Endothelial cell of umbilical vein (primary cell): ENCODE measurements at regions not wholly inside any gene's neighbourhood (a gene's known extent, or its start where the extent isn't known, plus 50 kb on each side); places are given as distances from the start of the nearest gene placed in this dataset.

Source experiments
- BruUV-seq: library from RNA; stranded (reverse); fragments of 400-500 nt; replicated peaks from 2 replicates; lab custom pipeline; 2021; lab: Mats Ljungman, UMichigan
- CTCF ChIA-PET: fragments of 300-600, 350-600 bp; sonication (Branson Sonifier 250); formaldehyde crosslinking; loops from one replicate; lab custom pipeline; 2021; ENCODE audit warnings: antibody characterized with exemption, inconsistent platforms; lab: Charles Lee
- POLR2A ChIA-PET: fragments of 300-600, 350-600 bp; sonication (Branson Sonifier 250); formaldehyde crosslinking; loops from one replicate; lab custom pipeline; 2021; ENCODE audit warnings: antibody characterized with exemption, inconsistent platforms; lab: Charles Lee
- DNase-seq: peaks from one replicate; pipeline ENCODE4 v3.0.0-alpha.2; 2011; ENCODE audit warnings: low read depth, low spot score
- FAIRE-seq: peaks from 2 replicates; lab custom pipeline; 2011; peaks lifted over from hg19 to GRCh38; lab: Jason Lieb, UNC
- H2AFZ ChIP-seq: 2 replicates; pipeline ENCODE4 v1.6.0; 2012; ENCODE audit warnings: low read depth, low read length, control low read depth, inconsistent platforms
- H3K27ac ChIP-seq: 2 replicates; pipeline ENCODE4 v1.5.1; 2011; ENCODE audit warnings: low read depth, mild to moderate bottlenecking, control low read depth, low read length, moderate library complexity; ENCODE audit not compliant: insufficient read depth
- H3K27me3 ChIP-seq, 2 experiments: 2 replicates each; pipeline versions ENCODE4 v1.6.0 to v1.6.1; 2011; ENCODE audit warnings: low read length in 2 of 2, mixed read lengths in 1 of 2; ENCODE audit not compliant: control insufficient read depth in 2 of 2, insufficient read depth in 2 of 2
- H3K36me3 ChIP-seq, 2 experiments: 2 replicates in 1 of 2; 3 replicates in 1 of 2; pipeline ENCODE4 v1.5.1; 2011; ENCODE audit warnings: low read length in 2 of 2, mild to moderate bottlenecking in 1 of 2, moderate library complexity in 1 of 2; ENCODE audit not compliant: control insufficient read depth in 2 of 2, insufficient read depth in 2 of 2; ENCODE audit errors: extremely low read depth in 1 of 2
- H3K4me1 ChIP-seq: 3 replicates; pipeline ENCODE4 v1.5.1; 2011; ENCODE audit warnings: mild to moderate bottlenecking, low read length; ENCODE audit not compliant: control insufficient read depth, insufficient read depth; ENCODE audit errors: extremely low read depth
- H3K4me2 ChIP-seq: 2 replicates; pipeline ENCODE4 v1.6.1; 2011; ENCODE audit warnings: low read length, control low read depth, mixed read lengths; ENCODE audit not compliant: insufficient read depth
- H3K4me3 ChIP-seq, 3 experiments: fragments of 200-600 bp in 1 of 3; sonication (generic), shearing (Covaris generic) in 1 of 3; replicated peaks in 1 of 3; 2 replicates each; pipeline ENCODE4 v1.5.1; 2011 to 2016; ENCODE audit warnings: control low read depth in 3 of 3, low read length in 3 of 3, mild to moderate bottlenecking in 2 of 3, inconsistent platforms in 1 of 3, low read depth in 1 of 3, moderate library complexity in 1 of 3; ENCODE audit not compliant: insufficient read depth in 1 of 3
- H3K79me2 ChIP-seq: 2 replicates; pipeline ENCODE4 v1.6.0; 2012; ENCODE audit warnings: low read length, inconsistent platforms; ENCODE audit not compliant: control insufficient read depth, insufficient read depth
- H3K9ac ChIP-seq: replicated peaks from 2 replicates; pipeline ENCODE3; 2011; ENCODE audit warnings: low read length, control low read depth; ENCODE audit not compliant: insufficient read depth; ENCODE audit errors: extremely low read depth
- H3K9me1 ChIP-seq: replicated peaks from 3 replicates; pipeline ENCODE4 v1.6.0; 2011; ENCODE audit warnings: mild to moderate bottlenecking, low read length; ENCODE audit not compliant: control insufficient read depth, insufficient read depth; ENCODE audit errors: extremely low read depth
- H3K9me3 ChIP-seq: replicated peaks from 2 replicates; pipeline ENCODE4 v1.5.1; 2012; ENCODE audit warnings: low read length, inconsistent platforms; ENCODE audit not compliant: control insufficient read depth, insufficient read depth
- H4K20me1 ChIP-seq: replicated peaks from 2 replicates; pipeline ENCODE3; 2011; ENCODE audit warnings: mild to moderate bottlenecking, low read length; ENCODE audit not compliant: control insufficient read depth, insufficient read depth; ENCODE audit errors: extremely low read depth
- EZH2 ChIP-seq: IDR thresholded peaks from 2 replicates; pipeline ENCODE4 v1.6.1; 2012; ENCODE audit warnings: borderline replicate concordance, low read depth, mild to moderate bottlenecking, moderate library complexity, low read length, inconsistent platforms; ENCODE audit not compliant: severe bottlenecking
- FOS ChIP-seq: IDR thresholded peaks from 2 replicates; pipeline ENCODE4 v1.6.1; 2011; ENCODE audit warnings: mild to moderate bottlenecking, low read length, moderate library complexity, borderline replicate concordance; ENCODE audit not compliant: insufficient read depth
- GATA2 ChIP-seq: IDR thresholded peaks from 2 replicates; pipeline ENCODE4 v1.7.0; 2011; ENCODE audit warnings: low read depth, mild to moderate bottlenecking, moderate library complexity, mixed read lengths, low read length; ENCODE audit not compliant: insufficient read length, insufficient read depth
- JUN ChIP-seq: IDR thresholded peaks from 2 replicates; pipeline ENCODE4 v1.6.1; 2011; ENCODE audit warnings: borderline replicate concordance, low read depth; ENCODE audit not compliant: insufficient read length, insufficient read depth
- MYC ChIP-seq: IDR thresholded peaks from one replicate; pipeline ENCODE4 v1.6.1; 2011; ENCODE audit warnings: mild to moderate bottlenecking, low read depth, low read length
- POLR2A ChIP-seq: IDR thresholded peaks from 2 replicates; pipeline ENCODE4 v1.6.1; 2012; ENCODE audit warnings: low read depth, mild to moderate bottlenecking, control low read depth, low read length
- POLR2AphosphoS5 ChIP-seq: IDR thresholded peaks from 2 replicates; pipeline ENCODE4 v1.6.1; 2012; ENCODE audit warnings: low read depth, mild to moderate bottlenecking, control low read depth, low read length, moderate library complexity; ENCODE audit not compliant: insufficient read depth
- dilution Hi-C: fragments of 300-500 bp; cut with MboI; formaldehyde crosslinking; loops from one replicate; pipeline ENCODE4 v1.15.0; 2019; ENCODE audit warnings: low sequenced_read_pairs; ENCODE audit not compliant: extremely low pct_ligation_motif_present
- intact Hi-C: fragments of 100-400 bp; cut with micrococcal nuclease; formaldehyde crosslinking; loops from one replicate; pipeline ENCODE4 v1.10.0; 2022
- TF ChIP-seq, protein P1 (sequence below), 2 donors: IDR thresholded peaks; 1 replicate in 1 of 2; 2 replicates in 1 of 2; pipeline ENCODE4 v1.5.1; 2011; ENCODE audit warnings: low read length in 2 of 2, mild to moderate bottlenecking in 2 of 2, moderate library complexity in 2 of 2, control low read depth in 1 of 2, inconsistent platforms in 1 of 2, low read depth in 1 of 2; ENCODE audit not compliant: insufficient read depth in 1 of 2; ENCODE audit errors: extremely low read depth in 1 of 2
- TF ChIP-seq, protein P2 (sequence below): IDR thresholded peaks from 2 replicates; pipeline ENCODE4 v1.6.1; 2011; ENCODE audit not compliant: insufficient read depth, insufficient read length

DNA sequence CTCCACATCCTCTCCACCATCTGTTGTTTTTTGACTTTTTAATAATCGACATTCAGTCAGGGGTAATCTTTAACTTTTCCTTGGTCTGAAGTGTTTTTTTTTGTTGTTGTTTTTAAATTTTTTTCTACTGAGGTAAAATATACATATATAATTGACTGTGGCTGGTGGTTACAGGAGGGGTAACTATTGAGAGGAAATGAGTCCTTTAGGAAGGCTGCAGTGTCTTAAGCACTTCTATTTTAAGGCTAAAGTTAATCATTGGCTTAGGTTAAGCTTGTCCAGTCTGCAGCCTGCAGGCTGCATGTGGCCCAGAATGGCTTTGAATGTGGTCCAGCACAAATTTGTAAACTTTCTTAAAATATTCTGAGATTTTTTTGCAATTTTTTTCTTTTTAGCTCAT lies 172.5 kb downstream of the CTH start:
- TF ChIP-seq GATA2 (no peak), POLR2AphosphoS5 (no peak), EZH2 (no peak), JUN (no peak), MYC (no peak), FOS (no peak), POLR2A (no peak)
- TF ChIP-seq, protein P1, sequence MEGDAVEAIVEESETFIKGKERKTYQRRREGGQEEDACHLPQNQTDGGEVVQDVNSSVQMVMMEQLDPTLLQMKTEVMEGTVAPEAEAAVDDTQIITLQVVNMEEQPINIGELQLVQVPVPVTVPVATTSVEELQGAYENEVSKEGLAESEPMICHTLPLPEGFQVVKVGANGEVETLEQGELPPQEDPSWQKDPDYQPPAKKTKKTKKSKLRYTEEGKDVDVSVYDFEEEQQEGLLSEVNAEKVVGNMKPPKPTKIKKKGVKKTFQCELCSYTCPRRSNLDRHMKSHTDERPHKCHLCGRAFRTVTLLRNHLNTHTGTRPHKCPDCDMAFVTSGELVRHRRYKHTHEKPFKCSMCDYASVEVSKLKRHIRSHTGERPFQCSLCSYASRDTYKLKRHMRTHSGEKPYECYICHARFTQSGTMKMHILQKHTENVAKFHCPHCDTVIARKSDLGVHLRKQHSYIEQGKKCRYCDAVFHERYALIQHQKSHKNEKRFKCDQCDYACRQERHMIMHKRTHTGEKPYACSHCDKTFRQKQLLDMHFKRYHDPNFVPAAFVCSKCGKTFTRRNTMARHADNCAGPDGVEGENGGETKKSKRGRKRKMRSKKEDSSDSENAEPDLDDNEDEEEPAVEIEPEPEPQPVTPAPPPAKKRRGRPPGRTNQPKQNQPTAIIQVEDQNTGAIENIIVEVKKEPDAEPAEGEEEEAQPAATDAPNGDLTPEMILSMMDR (IDR thresholded peaks at IDR 0.05; ENCODE audit: extremely low read depth in 1 of 2, insufficient read depth in 1 of 2, low read depth in 1 of 2, low read length in 2 of 2): no peak
- TF ChIP-seq, protein P2, sequence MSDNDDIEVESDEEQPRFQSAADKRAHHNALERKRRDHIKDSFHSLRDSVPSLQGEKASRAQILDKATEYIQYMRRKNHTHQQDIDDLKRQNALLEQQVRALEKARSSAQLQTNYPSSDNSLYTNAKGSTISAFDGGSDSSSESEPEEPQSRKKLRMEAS: no peak
- no peak for FAIRE-seq
- H2AFZ ChIP-seq: no peak overlapping the region
- H3K27ac ChIP-seq: no peak overlapping the region
- H3K27me3 ChIP-seq: no peaks in the 10 kb centered on the region
- POLR2A ChIA-PET: no interaction called here
- H4K20me1 ChIP-seq: no peaks in the 10 kb centered on the region
- no peak for DNase-seq
- no peak overlapping the region for H3K9ac ChIP-seq
- H3K9me1 ChIP-seq: no peaks in the 10 kb centered on the region
- H3K4me2 ChIP-seq: no peak overlapping the region
- CTCF ChIA-PET: no interaction called here
- intact Hi-C loops (no loop called here), dilution Hi-C loops (no loop called here)
- no TSS peak for BruUV-seq
- H3K36me3 ChIP-seq: no peaks in the 10 kb centered on the region
- no peaks in the 10 kb centered on the region for H3K79me2 ChIP-seq
- H3K9me3 ChIP-seq: no peaks in the 10 kb centered on the region
- H3K4me3 ChIP-seq: no peak overlapping the region
- no peaks in the 10 kb centered on the region for H3K4me1 ChIP-seq
